GM12865 (cell line): ENCODE measurements at regions not wholly inside any gene's neighbourhood (a gene's known extent, or its start where the extent isn't known, plus 50 kb on each side); places are given as distances from the start of the nearest gene placed in this dataset.

Experiments used
- DNase-seq: peaks from one replicate; pipeline ENCODE4 v3.0.0; 2010; ENCODE audit warnings: low read depth
- H3K4me3 ChIP-seq: 2 replicates; pipeline ENCODE4 v1.5.1; 2011; ENCODE audit warnings: mild to moderate bottlenecking, low read depth, low read length, control low read depth
- TF ChIP-seq, protein P1 (sequence below): IDR thresholded peaks from 2 replicates; pipeline ENCODE4 v1.5.1; 2011; ENCODE audit warnings: low read length, control low read depth, low read depth, inconsistent platforms; ENCODE audit not compliant: insufficient read depth; ENCODE audit errors: missing control alignments

DNA sequence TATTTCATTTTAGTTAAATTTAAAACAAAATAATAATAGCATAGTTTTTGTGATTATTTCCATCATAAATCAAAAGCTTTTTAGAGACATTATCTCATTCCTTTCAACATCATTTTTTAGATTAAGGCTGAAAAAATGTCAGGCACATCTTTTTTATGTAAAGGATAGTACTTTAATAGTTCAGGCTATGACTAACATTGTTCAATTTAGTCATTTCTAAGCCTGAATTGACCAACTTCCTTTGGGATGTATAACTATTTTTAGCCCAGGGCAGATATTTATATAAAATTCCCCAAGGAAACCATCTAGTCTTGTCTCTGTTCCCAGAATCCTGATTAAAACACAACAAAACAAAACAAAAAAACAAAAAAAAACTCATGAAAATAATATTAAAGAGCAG, 145.6 kb upstream of the PCDH18 start:
- no peak for DNase-seq

DNA sequence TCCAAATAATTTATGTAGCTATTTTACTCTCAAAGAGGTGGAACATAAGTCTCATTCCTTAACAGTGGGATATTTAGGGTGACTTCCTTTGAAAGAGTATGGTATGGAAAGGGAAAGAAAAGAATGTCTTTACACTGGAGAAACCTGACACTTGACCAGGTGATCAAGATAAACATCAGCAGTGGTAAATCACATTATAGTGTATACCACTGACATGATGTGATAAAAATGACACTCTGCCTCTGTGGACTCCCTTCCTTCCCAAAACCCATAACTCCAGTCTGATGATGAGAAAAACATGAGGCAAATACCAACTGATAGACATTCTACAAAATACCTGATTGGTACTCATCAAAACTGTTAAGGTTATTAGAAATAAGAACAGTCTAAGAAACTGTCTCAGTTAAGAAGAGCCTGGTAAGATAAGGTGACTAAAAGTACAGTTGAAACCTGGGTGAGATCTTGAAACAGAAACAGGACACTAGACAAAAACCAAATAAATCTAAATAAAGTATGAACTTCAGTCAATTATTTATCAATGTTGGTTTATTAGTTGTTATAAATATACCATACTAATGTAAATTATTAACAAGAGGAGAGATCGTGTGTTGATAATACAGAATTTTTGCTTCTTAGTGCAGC, 144.2 kb upstream of the PCDH18 start:
- DNase-seq = no peak
- TF ChIP-seq, protein P1, sequence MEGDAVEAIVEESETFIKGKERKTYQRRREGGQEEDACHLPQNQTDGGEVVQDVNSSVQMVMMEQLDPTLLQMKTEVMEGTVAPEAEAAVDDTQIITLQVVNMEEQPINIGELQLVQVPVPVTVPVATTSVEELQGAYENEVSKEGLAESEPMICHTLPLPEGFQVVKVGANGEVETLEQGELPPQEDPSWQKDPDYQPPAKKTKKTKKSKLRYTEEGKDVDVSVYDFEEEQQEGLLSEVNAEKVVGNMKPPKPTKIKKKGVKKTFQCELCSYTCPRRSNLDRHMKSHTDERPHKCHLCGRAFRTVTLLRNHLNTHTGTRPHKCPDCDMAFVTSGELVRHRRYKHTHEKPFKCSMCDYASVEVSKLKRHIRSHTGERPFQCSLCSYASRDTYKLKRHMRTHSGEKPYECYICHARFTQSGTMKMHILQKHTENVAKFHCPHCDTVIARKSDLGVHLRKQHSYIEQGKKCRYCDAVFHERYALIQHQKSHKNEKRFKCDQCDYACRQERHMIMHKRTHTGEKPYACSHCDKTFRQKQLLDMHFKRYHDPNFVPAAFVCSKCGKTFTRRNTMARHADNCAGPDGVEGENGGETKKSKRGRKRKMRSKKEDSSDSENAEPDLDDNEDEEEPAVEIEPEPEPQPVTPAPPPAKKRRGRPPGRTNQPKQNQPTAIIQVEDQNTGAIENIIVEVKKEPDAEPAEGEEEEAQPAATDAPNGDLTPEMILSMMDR = no peak
- H3K4me3 ChIP-seq = no peak overlapping the region

More for the DNA sequence above, 145.6 kb upstream of the PCDH18 start:
- TF ChIP-seq, protein P1 = no peak
- H3K4me3 ChIP-seq = no peak overlapping the region

DNA sequence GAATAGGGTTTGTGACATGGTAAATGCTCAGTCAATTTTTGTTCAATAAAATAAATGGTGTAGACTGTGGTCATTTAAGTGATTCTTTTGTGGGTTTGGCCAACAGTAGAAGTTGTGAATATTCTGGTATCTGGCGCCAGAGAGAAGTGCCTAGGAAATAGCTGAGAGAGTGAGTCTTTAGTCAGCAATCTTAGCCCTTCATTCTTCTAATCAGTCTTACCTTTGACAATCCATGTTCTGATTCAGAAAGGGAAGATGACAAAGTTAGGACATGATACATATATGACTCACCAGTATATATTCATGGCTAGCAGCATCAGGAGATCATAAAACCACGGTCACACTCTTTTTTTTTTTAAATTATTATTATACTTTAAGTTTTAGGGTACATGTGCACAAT, 141.8 kb upstream of the PCDH18 start:
- no peak for DNase-seq

DNA sequence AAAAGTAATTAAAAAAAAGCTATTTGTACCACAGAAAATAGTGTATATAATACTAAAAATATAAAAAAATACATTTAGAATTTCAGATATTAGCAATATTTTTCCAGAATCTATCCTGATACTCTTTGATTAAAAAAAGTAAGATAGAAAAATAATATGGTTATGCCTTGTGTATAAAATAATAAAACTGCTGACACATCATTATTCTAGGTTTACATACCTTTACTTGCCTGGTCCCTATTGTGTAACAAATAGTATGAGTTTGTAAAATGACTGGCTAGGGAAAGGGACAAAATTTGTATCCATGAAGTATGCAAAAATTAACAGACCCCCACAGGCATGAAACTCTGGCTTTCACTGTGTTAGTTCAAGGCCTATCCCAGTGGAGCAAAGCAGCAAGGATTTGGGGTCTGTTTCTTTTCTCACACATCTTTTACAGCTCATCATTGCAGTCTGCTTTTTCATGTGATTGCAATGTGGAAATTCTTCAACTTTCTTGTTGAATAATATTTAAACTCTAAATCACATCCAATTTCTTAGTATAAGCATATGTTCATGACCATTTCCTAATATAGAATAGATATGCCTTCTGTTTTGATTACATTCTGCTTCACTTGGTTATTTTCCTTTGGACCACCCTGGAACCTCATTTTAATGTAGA, 136.7 kb upstream of the PCDH18 start:
- TF ChIP-seq, protein P1 = no peak
- no peak overlapping the region for H3K4me3 ChIP-seq
- no peak for DNase-seq

More for the DNA sequence above, 141.8 kb upstream of the PCDH18 start:
- H3K4me3 ChIP-seq = no peak overlapping the region
- TF ChIP-seq, protein P1 = no peak

DNA sequence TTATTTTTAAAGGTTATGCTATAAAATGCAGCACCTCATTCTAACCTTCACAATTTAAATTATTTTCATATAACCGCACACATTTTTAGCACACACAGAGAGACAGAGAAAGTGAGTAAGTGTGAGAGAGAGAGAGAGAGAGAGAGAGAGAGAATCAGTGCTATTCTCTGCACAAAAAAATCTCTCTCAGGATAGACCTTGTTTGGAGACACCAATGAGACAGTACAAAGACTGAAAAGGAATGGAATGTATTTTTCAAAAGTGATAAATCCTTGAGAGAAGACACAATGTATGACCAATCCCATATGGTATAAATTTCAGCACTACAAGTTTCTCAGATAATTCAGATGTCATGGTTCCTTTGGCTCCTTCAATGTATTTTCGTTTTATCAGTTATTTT, 132.1 kb upstream of the PCDH18 start:
- DNase-seq = no peak
- H3K4me3 ChIP-seq = no peak overlapping the region
- TF ChIP-seq, protein P1 = no peak

DNA sequence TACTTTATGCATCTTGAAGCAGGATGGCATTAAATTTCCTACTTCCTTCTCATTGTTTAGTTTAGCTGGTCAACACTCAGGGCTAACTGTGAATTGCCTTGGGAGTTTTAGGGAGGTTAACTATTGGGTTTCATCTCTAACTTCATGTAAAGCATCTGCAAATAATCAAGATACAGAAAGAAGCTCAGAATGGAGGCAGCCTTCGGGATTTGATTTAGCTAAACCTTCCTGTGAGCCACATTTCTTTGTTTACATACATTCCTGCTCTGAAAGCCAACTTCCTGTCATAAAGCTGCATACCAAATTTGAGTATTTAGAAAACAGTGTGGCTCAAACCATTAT, 131.7 kb upstream of the PCDH18 start:
- TF ChIP-seq, protein P1 = no peak
- DNase-seq = no peak
- H3K4me3 ChIP-seq = no peak overlapping the region

DNA sequence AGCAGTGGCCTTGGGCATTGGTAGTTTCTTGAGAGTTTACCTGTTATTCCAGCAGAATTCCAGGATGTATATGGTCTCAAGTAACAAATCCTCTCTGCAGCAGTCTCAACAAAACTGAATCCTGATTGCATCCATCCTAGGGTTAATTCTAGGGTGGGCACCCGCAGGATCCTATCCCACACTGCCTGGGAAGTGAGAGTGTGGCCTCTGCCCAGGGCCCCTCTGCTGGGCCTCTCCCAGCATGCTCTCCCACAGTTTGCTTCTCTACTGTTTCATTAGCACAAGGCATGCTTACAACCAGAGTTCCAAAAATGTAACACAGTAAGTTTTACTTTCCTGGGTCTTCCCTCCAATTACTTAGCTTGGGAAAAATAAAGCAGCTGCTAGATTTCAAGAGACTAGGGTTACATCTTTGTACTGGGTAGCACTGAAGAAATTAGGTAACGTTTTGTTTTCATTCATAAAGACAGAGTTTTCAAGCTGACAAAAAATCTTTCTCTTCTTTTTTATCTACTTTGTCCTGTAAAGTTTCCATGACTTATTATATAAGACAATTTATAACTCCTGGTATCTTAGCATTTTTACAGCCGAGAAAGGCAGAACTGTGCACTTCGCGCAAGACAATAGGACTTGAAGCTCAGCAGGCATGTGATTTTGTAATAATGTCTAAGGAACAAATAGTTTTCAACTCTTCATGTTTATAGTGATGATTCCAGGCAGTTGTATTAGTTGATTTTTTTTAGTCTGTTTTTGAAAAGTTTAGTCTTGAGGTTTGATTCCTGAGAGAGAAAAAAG, 131.2 kb upstream of the PCDH18 start:
- TF ChIP-seq, protein P1 = no peak
- DNase-seq = no peak
- H3K4me3 ChIP-seq = no peak overlapping the region
